GM10248 (cell line): ENCODE measurements at regions not wholly inside any gene's neighbourhood (a gene's known extent, or its start where the extent isn't known, plus 50 kb on each side); places are given as distances from the start of the nearest gene placed in this dataset.

Experiments
- CTCF ChIA-PET: fragments of 300-600 bp; sonication (Branson Sonifier 250); formaldehyde crosslinking; extraction: SDS; loops from one replicate; lab custom pipeline; 2021; ENCODE audit warnings: antibody characterized with exemption; lab: Yijun Ruan, JAX
- POLR2A ChIA-PET: fragments of 350-650 bp; sonication (Branson Sonifier 250); formaldehyde crosslinking; extraction: SDS; loops from one replicate; lab custom pipeline; 2020; ENCODE audit warnings: antibody characterized with exemption; lab: Yijun Ruan, JAX
- DNase-seq: peaks from one replicate; pipeline ENCODE4 v3.0.0; 2012; ENCODE audit errors: extremely low spot score
- TF ChIP-seq, protein P1 (sequence below): IDR thresholded peaks from 2 replicates; pipeline ENCODE4 v1.5.1; 2012; ENCODE audit warnings: mild to moderate bottlenecking, low read depth; ENCODE audit errors: extremely low read depth, missing control alignments, control extremely low read depth

GRCh38 chr2:18368008-18368407 is 192.4 kb downstream of the RDH14 start:
- ChIA-PET CTCF (interaction anchor here (1.5 to 2.8 kb wide), 2 partner anchors 10 to 19 kb away, joined by 5 to 15 read pairs; no protein-coding TSS in a partner anchor), POLR2A (no interaction called here)
- TF ChIP-seq, protein P1, sequence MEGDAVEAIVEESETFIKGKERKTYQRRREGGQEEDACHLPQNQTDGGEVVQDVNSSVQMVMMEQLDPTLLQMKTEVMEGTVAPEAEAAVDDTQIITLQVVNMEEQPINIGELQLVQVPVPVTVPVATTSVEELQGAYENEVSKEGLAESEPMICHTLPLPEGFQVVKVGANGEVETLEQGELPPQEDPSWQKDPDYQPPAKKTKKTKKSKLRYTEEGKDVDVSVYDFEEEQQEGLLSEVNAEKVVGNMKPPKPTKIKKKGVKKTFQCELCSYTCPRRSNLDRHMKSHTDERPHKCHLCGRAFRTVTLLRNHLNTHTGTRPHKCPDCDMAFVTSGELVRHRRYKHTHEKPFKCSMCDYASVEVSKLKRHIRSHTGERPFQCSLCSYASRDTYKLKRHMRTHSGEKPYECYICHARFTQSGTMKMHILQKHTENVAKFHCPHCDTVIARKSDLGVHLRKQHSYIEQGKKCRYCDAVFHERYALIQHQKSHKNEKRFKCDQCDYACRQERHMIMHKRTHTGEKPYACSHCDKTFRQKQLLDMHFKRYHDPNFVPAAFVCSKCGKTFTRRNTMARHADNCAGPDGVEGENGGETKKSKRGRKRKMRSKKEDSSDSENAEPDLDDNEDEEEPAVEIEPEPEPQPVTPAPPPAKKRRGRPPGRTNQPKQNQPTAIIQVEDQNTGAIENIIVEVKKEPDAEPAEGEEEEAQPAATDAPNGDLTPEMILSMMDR = no peak
- DNase-seq = no peak

DNA sequence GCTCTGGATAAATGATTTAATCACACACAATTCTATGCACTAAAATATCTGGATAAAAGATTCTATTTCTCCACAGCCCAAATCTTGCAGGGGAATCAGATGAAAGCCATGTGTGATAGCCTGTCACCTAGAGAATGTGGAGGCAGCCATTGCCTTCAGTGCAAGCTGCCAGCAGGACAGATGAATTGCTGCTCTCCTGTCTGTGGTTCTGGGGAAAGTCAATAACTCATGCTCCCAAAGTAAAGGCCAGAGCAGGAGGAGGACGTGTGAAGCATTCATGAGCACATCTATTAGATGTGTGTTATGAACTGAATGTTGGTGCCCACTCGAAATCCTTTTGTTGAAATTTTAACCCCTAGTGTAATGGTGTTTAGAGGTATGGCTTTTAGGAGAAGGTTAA is 195.1 kb downstream of the RDH14 start:
- TF ChIP-seq, protein P1 = no peak
- ChIA-PET POLR2A (no interaction called here), CTCF (interaction anchor here (1.5 kb wide), 1 partner anchor 40 kb away, joined by 3 read pairs; no protein-coding TSS in a partner anchor)
- DNase-seq = no peak

DNA sequence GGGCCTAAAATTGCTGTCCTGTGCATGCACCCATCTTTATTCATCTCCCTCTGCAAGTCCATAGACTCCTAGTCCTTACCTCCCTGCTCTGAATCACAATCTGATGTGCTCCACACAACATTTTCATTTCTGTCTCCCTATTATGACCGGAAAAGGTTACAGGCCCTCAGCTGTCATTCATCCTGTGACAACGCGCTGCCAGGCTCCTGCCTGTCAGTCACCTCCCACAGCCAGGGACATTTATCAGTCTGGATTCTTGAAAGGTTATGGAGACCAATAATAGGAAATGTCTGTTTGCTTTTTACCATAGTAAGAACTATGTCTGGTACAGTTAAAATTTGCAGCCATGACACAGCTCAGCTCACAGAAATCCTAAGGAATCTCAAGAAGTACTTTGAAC is 197.1 kb downstream of the RDH14 start:
- CTCF ChIA-PET = interaction anchor here (0.9 kb wide), 1 partner anchor 12 kb away, joined by 3 read pairs; no protein-coding TSS in a partner anchor
- TF ChIP-seq, protein P1 = no peak
- no peak for DNase-seq
- POLR2A ChIA-PET = no interaction called here

DNA sequence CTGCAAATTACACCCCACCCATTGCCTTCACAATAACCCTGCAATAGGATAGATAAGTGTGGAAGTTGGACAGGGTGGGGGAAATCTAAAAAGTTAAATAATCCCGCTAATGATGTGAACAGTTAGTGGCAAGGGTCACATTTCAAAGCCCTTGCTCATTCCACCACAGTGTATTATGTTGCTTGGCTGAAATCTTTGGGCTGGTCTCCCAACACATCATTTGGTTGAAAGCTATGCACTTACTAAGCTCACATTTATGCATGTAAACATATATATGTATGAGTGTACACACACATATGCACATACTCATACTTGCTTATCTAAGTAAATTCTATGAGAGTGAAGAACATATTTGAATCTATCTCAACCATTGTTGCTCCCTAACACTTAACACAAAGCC is 197.8 kb downstream of the RDH14 start:
- no peak for DNase-seq
- CTCF ChIA-PET = interaction anchor here (0.7 to 0.9 kb wide), 2 partner anchors 11 to 16 kb away, joined by 3 to 4 read pairs; no protein-coding TSS in a partner anchor
- TF ChIP-seq, protein P1 = no peak
- POLR2A ChIA-PET = no interaction called here

GRCh38 chr2:18357537-18357936 is 202.9 kb downstream of the RDH14 start:
- TF ChIP-seq, protein P1 = no peak
- ChIA-PET CTCF (no interaction called here), POLR2A (no interaction called here)
- DNase-seq = no peak

GRCh38 chr2:18356676-18357075 is 203.8 kb downstream of the RDH14 start:
- POLR2A ChIA-PET = no interaction called here
- CTCF ChIA-PET = no interaction called here
- no peak for DNase-seq
- TF ChIP-seq, protein P1 = no peak

DNA sequence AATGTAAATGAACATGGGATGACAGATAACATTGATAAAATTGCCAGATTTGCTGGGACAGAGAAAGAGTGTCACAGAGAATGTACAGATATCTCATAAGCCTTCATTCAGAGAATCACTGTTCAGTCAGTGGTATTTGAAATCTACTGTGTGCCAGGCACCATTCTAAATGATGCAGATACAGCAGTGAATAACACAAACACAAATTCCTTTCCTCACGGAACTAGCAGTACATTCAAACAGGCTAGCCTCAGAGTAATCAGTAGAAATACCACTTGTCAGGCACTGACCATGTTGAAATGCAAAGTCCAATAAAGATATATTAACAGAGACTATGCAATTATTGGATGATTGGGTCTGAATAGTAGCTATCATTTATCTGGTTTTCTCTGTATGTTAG is 211.0 kb downstream of the RDH14 start:
- ChIA-PET POLR2A (interaction anchor here (0.6 kb wide), 1 partner anchor 648 kb away, joined by 7 read pairs; no protein-coding TSS in a partner anchor), CTCF (interaction anchor here (0.7 kb wide), 1 partner anchor 21 kb away, joined by 3 read pairs; no protein-coding TSS in a partner anchor)
- TF ChIP-seq, protein P1 = no peak
- no peak for DNase-seq
